WTC11 (cell line): ENCODE measurements at regions not wholly inside any gene's neighbourhood (a gene's known extent, or its start where the extent isn't known, plus 50 kb on each side); places are given as distances from the start of the nearest gene placed in this dataset.

Source experiments
- CREM ChIP-seq: sonication (generic); formaldehyde crosslinking; IDR thresholded peaks from 2 replicates; pipeline ENCODE4 v1.8.1; 2022; ENCODE audit warnings: mild to moderate bottlenecking, missing genetic modification reagents, moderate library complexity
- E2F5 ChIP-seq: sonication (generic); formaldehyde crosslinking; IDR thresholded peaks from 2 replicates; pipeline ENCODE4 v1.8.1; 2022; ENCODE audit warnings: mild to moderate bottlenecking, moderate library complexity, missing genetic modification reagents
- MAX ChIP-seq: sonication (generic); formaldehyde crosslinking; IDR thresholded peaks from 2 replicates; pipeline ENCODE4 v1.8.0; 2022; ENCODE audit warnings: mild to moderate bottlenecking, missing genetic modification reagents
- NFYB ChIP-seq: sonication (generic); formaldehyde crosslinking; conservative IDR thresholded peaks from 2 replicates; pipeline ENCODE4 v1.8.0; 2022; ENCODE audit warnings: low read depth, missing genetic modification reagents
- PRDM15 ChIP-seq: sonication (generic); formaldehyde crosslinking; IDR thresholded peaks from 2 replicates; pipeline ENCODE4 v1.8.0; 2022; ENCODE audit warnings: missing genetic modification reagents
- TCF7 ChIP-seq: sonication (generic); formaldehyde crosslinking; IDR thresholded peaks from 2 replicates; pipeline ENCODE4 v1.8.0; 2022; ENCODE audit warnings: mild to moderate bottlenecking, low read depth, missing genetic modification reagents, moderate library complexity
- USF1 ChIP-seq: sonication (generic); formaldehyde crosslinking; IDR thresholded peaks from 2 replicates; pipeline ENCODE4 v1.8.0; 2022; ENCODE audit warnings: mild to moderate bottlenecking, missing genetic modification reagents
- ZBTB43 ChIP-seq: sonication (generic); formaldehyde crosslinking; IDR thresholded peaks from 2 replicates; pipeline ENCODE4 v1.8.1; 2023; ENCODE audit warnings: mild to moderate bottlenecking, missing genetic modification reagents
- TF ChIP-seq, protein P1 (sequence below): fragments of 200-600 bp; IDR thresholded peaks from 2 replicates; pipeline ENCODE4 v1.8.0; 2022; ENCODE audit warnings: antibody characterized with exemption
- TF ChIP-seq, protein P2 (sequence below): sonication (generic); formaldehyde crosslinking; IDR thresholded peaks from 2 replicates; pipeline ENCODE4 v1.8.1; 2023; ENCODE audit warnings: mild to moderate bottlenecking, missing genetic modification reagents, moderate library complexity
- TF ChIP-seq, protein P3 (sequence below): sonication (generic); formaldehyde crosslinking; IDR thresholded peaks from 2 replicates; pipeline ENCODE4 v1.8.1; 2022; ENCODE audit warnings: mild to moderate bottlenecking, missing genetic modification reagents, moderate library complexity, borderline replicate concordance
- TF ChIP-seq, protein P4 (sequence below): fragments of 250-450 bp; sonication (Bioruptor Pico); conservative IDR thresholded peaks from 2 replicates; pipeline ENCODE4 v1.9.0; 2021; ENCODE audit warnings: mild to moderate bottlenecking
- TF ChIP-seq, protein P5 (sequence below): sonication (generic); formaldehyde crosslinking; IDR thresholded peaks from 2 replicates; pipeline ENCODE4 v1.8.1; 2022; ENCODE audit warnings: low read depth, missing genetic modification reagents, borderline replicate concordance
- TF ChIP-seq, protein P6 (sequence below): sonication (generic); formaldehyde crosslinking; IDR thresholded peaks from 2 replicates; pipeline ENCODE4 v1.8.0; 2022; ENCODE audit warnings: mild to moderate bottlenecking, missing genetic modification reagents

- TF ChIP-seq, protein P1, sequence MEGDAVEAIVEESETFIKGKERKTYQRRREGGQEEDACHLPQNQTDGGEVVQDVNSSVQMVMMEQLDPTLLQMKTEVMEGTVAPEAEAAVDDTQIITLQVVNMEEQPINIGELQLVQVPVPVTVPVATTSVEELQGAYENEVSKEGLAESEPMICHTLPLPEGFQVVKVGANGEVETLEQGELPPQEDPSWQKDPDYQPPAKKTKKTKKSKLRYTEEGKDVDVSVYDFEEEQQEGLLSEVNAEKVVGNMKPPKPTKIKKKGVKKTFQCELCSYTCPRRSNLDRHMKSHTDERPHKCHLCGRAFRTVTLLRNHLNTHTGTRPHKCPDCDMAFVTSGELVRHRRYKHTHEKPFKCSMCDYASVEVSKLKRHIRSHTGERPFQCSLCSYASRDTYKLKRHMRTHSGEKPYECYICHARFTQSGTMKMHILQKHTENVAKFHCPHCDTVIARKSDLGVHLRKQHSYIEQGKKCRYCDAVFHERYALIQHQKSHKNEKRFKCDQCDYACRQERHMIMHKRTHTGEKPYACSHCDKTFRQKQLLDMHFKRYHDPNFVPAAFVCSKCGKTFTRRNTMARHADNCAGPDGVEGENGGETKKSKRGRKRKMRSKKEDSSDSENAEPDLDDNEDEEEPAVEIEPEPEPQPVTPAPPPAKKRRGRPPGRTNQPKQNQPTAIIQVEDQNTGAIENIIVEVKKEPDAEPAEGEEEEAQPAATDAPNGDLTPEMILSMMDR, result no peak
- TF ChIP-seq, protein P2, sequence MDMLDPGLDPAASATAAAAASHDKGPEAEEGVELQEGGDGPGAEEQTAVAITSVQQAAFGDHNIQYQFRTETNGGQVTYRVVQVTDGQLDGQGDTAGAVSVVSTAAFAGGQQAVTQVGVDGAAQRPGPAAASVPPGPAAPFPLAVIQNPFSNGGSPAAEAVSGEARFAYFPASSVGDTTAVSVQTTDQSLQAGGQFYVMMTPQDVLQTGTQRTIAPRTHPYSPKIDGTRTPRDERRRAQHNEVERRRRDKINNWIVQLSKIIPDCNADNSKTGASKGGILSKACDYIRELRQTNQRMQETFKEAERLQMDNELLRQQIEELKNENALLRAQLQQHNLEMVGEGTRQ, result no peak
- TF ChIP-seq MAX (CRISPR knock-in tag), result no peak
- no peak for TF ChIP-seq USF1
- TF ChIP-seq E2F5, result no peak
- TF ChIP-seq ZBTB43 (CRISPR knock-in tag), result no peak
- TF ChIP-seq, protein P3, sequence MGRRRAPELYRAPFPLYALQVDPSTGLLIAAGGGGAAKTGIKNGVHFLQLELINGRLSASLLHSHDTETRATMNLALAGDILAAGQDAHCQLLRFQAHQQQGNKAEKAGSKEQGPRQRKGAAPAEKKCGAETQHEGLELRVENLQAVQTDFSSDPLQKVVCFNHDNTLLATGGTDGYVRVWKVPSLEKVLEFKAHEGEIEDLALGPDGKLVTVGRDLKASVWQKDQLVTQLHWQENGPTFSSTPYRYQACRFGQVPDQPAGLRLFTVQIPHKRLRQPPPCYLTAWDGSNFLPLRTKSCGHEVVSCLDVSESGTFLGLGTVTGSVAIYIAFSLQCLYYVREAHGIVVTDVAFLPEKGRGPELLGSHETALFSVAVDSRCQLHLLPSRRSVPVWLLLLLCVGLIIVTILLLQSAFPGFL (CRISPR knock-in tag), result no peak
- TF ChIP-seq, protein P4, sequence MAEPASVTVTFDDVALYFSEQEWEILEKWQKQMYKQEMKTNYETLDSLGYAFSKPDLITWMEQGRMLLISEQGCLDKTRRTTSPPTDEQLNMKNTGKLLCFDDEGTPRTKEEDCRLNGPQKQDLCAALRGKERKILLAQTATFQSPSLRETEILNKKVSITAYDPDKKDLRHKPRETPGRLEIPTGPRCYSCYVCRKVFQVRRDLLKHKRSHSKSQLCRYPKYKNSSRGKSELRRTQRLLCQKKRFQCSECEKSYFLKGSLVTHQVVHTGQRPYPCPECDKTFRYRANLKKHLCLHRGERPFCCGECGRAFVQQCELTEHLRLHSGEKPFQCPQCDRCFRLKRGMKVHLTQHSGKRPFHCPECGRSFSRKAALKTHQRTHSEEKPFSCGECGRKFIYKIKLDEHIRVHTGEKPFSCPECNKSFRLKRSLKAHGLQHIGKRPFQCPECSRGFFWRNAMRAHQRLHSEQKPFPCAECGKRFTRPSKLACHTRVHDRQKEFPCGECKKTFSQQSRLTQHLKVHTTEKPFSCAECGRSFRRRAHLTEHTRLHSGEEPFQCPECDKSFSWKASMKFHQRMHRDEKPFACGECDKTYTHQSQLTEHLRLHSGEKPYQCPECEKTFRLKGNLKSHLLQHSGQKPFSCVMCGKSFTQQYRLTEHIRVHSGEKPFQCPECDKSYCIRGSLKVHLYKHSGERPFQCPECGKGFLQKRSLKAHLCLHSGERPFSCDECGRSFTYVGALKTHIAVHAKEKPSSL, result no peak
- TF ChIP-seq, protein P5, sequence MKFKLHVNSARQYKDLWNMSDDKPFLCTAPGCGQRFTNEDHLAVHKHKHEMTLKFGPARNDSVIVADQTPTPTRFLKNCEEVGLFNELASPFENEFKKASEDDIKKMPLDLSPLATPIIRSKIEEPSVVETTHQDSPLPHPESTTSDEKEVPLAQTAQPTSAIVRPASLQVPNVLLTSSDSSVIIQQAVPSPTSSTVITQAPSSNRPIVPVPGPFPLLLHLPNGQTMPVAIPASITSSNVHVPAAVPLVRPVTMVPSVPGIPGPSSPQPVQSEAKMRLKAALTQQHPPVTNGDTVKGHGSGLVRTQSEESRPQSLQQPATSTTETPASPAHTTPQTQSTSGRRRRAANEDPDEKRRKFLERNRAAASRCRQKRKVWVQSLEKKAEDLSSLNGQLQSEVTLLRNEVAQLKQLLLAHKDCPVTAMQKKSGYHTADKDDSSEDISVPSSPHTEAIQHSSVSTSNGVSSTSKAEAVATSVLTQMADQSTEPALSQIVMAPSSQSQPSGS (CRISPR knock-in tag), result no peak
- no peak for TF ChIP-seq TCF7 (CRISPR knock-in tag)
- no peak for TF ChIP-seq NFYB (CRISPR knock-in tag)
- TF ChIP-seq, protein P6, sequence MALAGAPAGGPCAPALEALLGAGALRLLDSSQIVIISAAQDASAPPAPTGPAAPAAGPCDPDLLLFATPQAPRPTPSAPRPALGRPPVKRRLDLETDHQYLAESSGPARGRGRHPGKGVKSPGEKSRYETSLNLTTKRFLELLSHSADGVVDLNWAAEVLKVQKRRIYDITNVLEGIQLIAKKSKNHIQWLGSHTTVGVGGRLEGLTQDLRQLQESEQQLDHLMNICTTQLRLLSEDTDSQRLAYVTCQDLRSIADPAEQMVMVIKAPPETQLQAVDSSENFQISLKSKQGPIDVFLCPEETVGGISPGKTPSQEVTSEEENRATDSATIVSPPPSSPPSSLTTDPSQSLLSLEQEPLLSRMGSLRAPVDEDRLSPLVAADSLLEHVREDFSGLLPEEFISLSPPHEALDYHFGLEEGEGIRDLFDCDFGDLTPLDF (CRISPR knock-in tag), result no peak
- no peak for TF ChIP-seq PRDM15 (CRISPR knock-in tag)
- TF ChIP-seq CREM (CRISPR knock-in tag), result no peak
These were observed 267.3 kb upstream of the KCND2 start for GRCh38 chr7:120005720-120006119.
